Astrocyte (in vitro differentiated cells and primary cell): ENCODE measurements at regions not wholly inside any gene's neighbourhood (a gene's known extent, or its start where the extent isn't known, plus 50 kb on each side); places are given as distances from the start of the nearest gene placed in this dataset.
"Not testable (repeated sequence)": the region's sequence is repeated elsewhere in the genome, so short reads cannot be mapped to it uniquely, and the experiment has no call there.

Experiments used
- DNase-seq: peaks from one replicate; pipeline ENCODE4 v3.0.0-alpha.2; 2010; ENCODE audit warnings: low read depth
- FAIRE-seq: peaks from 2 replicates; lab custom pipeline; 2011; peaks lifted over from hg19 to GRCh38; lab: Jason Lieb, UNC
- H2AFZ ChIP-seq: 2 replicates; pipeline ENCODE4 v1.6.0; 2012; ENCODE audit warnings: low read depth, low read length, inconsistent platforms
- H3K27ac ChIP-seq: 2 replicates; pipeline ENCODE4 v1.5.1; 2011; ENCODE audit warnings: low read depth, low read length, inconsistent platforms
- H3K27me3 ChIP-seq: 2 replicates; pipeline ENCODE4 v1.6.0; 2011; ENCODE audit warnings: low read length, inconsistent platforms; ENCODE audit not compliant: insufficient read depth
- H3K36me3 ChIP-seq: 2 replicates; pipeline ENCODE4 v1.5.1; 2011; ENCODE audit warnings: low read length, inconsistent platforms; ENCODE audit not compliant: insufficient read depth
- H3K4me1 ChIP-seq: 2 replicates; pipeline ENCODE4 v1.5.1; 2011; ENCODE audit warnings: low read length, inconsistent platforms; ENCODE audit not compliant: insufficient read depth
- H3K4me2 ChIP-seq: 2 replicates; pipeline ENCODE4 v1.6.0; 2012; ENCODE audit warnings: low read length, inconsistent platforms
- H3K4me3 ChIP-seq: 2 replicates; pipeline ENCODE4 v1.5.1; 2011; ENCODE audit warnings: low read depth, mild to moderate bottlenecking, low read length, inconsistent platforms; ENCODE audit not compliant: insufficient read depth
- H3K79me2 ChIP-seq: 2 replicates; pipeline ENCODE4 v1.6.0; 2012; ENCODE audit warnings: mild to moderate bottlenecking, low read length, inconsistent platforms; ENCODE audit not compliant: insufficient read depth
- H3K9ac ChIP-seq: 2 replicates; pipeline ENCODE4 v1.6.0; 2012; ENCODE audit warnings: mild to moderate bottlenecking, low read length, inconsistent platforms
- H3K9me3 ChIP-seq: 2 replicates; pipeline ENCODE4 v1.5.1; 2012; ENCODE audit warnings: low read depth, mild to moderate bottlenecking, low read length, inconsistent platforms; ENCODE audit not compliant: insufficient read depth
- H4K20me1 ChIP-seq: 2 replicates; pipeline ENCODE4 v1.6.0; 2012; ENCODE audit warnings: low read length, inconsistent platforms; ENCODE audit not compliant: insufficient read depth
- H3K27ac Mint-ChIP-seq: one replicate; pipeline ENCODE4 v1.8.0; 2021; ENCODE audit warnings: mild to moderate bottlenecking, mixed read lengths; ENCODE audit not compliant: unreplicated experiment
- H3K27me3 Mint-ChIP-seq: one replicate; pipeline ENCODE4 v1.8.0; 2021; ENCODE audit warnings: low read depth, mixed read lengths; ENCODE audit not compliant: unreplicated experiment
- H3K36me3 Mint-ChIP-seq: one replicate; pipeline ENCODE4 v1.8.0; 2021; ENCODE audit warnings: low read depth, mixed read lengths; ENCODE audit not compliant: unreplicated experiment
- H3K4me1 Mint-ChIP-seq: one replicate; pipeline ENCODE4 v1.8.0; 2021; ENCODE audit warnings: low read depth, mixed read lengths; ENCODE audit not compliant: unreplicated experiment
- H3K4me3 Mint-ChIP-seq: one replicate; pipeline ENCODE4 v1.8.0; 2021; ENCODE audit warnings: mild to moderate bottlenecking, moderate library complexity, mixed read lengths; ENCODE audit not compliant: unreplicated experiment
- H3K9me3 Mint-ChIP-seq: one replicate; pipeline ENCODE4 v1.8.0; 2021; ENCODE audit warnings: mild to moderate bottlenecking, mixed read lengths; ENCODE audit not compliant: unreplicated experiment
- CTCF ChIP-seq: IDR thresholded peaks from 2 replicates; pipeline ENCODE4 v1.5.1; 2011; ENCODE audit warnings: low read depth, mild to moderate bottlenecking, inconsistent platforms, low read length, moderate library complexity; ENCODE audit not compliant: insufficient read depth
- EZH2 ChIP-seq: IDR thresholded peaks from 2 replicates; pipeline ENCODE4 v1.6.1; 2012; ENCODE audit warnings: mild to moderate bottlenecking, low read length, inconsistent platforms; ENCODE audit not compliant: insufficient read depth

- Histone ChIP-seq H2AFZ (no peak overlapping the region), H3K79me2 (no peaks in the 10 kb centered on the region), H3K27ac (no peak overlapping the region), H3K4me2 (no peak overlapping the region), H3K4me1 (no peaks in the 10 kb centered on the region), H3K36me3 (no peaks in the 10 kb centered on the region), H4K20me1 (no peaks in the 10 kb centered on the region), H3K9me3 (peaks cover 4% of the 10 kb centered on the region), H3K9ac (no peak overlapping the region), H3K27me3 (no peaks in the 10 kb centered on the region), H3K4me3 (no peak overlapping the region)
- peaks cover 37% of the 10 kb centered on the region for H3K9me3 Mint-ChIP-seq
- H3K27ac Mint-ChIP-seq: no peak overlapping the region
- DNase-seq: no peak
- no peak overlapping the region for H3K4me3 Mint-ChIP-seq
- H3K4me1 Mint-ChIP-seq: no peaks in the 10 kb centered on the region
- peaks cover 11% of the 10 kb centered on the region for H3K36me3 Mint-ChIP-seq
- FAIRE-seq: no peak
- no peaks in the 10 kb centered on the region for H3K27me3 Mint-ChIP-seq
- TF ChIP-seq EZH2 (no peak), CTCF (no peak)
These were observed 114.4 kb downstream of the ENC1 start for GRCh38 chr5:74526111-74526510.

DNA sequence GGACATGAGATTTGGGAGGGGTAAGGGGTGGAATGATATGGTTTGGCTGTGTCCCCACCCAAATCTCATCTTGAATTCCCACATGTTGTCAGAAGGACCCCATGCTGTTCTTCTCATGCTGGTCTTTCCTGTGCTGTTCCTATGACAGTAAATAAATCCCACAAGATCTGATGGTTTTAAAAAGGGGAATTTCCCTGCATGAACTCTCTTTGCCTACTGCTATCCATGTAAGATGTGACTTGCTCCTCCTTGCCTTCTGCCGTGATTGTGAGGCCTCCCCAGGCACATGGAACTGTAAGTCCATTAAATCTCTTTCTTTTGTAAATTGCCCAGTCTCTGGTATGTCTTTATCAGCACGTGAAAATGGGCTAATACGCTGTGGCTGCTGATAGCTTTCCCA is 115.8 kb downstream of the ENC1 start:
- H3K36me3 ChIP-seq, H3K27ac ChIP-seq, H3K4me3 Mint-ChIP-seq, H4K20me1 ChIP-seq, H3K4me1 ChIP-seq, H3K4me3 ChIP-seq, H3K27me3 Mint-ChIP-seq, FAIRE-seq, DNase-seq, H3K9ac ChIP-seq, H3K27me3 ChIP-seq, H3K4me2 ChIP-seq, H2AFZ ChIP-seq, H3K79me2 ChIP-seq, H3K4me1 Mint-ChIP-seq, H3K27ac Mint-ChIP-seq, H3K9me3 ChIP-seq: not testable (repeated sequence)
- H3K9me3 Mint-ChIP-seq: peaks cover 37% of the 10 kb centered on the region
- peaks cover 11% of the 10 kb centered on the region for H3K36me3 Mint-ChIP-seq

DNA sequence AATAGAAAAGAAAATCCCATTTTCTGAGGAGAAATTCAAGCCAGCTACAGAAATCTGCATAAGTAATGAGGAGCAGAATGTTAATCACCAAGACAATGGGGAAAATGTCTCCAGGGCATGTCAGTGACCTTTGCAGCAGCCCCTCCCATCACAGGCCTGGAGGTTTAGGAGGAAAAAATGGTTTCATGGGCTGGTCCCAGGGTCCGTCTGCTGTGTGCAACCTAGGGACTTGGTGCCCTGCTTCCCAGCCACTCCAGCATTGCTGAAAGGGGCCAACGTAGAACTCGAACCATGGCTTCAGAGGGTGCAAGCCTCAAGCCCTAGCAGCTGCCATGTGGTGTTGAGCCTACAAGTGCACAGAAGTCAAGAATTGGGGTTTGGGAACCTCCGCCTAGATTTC is 116.8 kb downstream of the ENC1 start:
- not testable (repeated sequence) for H3K4me3 Mint-ChIP-seq, H3K4me1 Mint-ChIP-seq, H2AFZ ChIP-seq, H4K20me1 ChIP-seq, H3K27ac Mint-ChIP-seq, H3K9ac ChIP-seq, H3K36me3 ChIP-seq, H3K9me3 ChIP-seq, H3K27ac ChIP-seq, H3K4me1 ChIP-seq, H3K27me3 ChIP-seq, H3K4me2 ChIP-seq, DNase-seq, H3K4me3 ChIP-seq, FAIRE-seq, H3K27me3 Mint-ChIP-seq, H3K79me2 ChIP-seq
- Mint-ChIP-seq H3K36me3 (peaks cover 11% of the 10 kb centered on the region), H3K9me3 (peaks cover 36% of the 10 kb centered on the region)

GRCh38 chr5:74522838-74523237 is 117.7 kb downstream of the ENC1 start:
- H4K20me1 ChIP-seq, H3K27me3 ChIP-seq, H3K4me3 Mint-ChIP-seq, H3K4me2 ChIP-seq, H3K27ac ChIP-seq, H3K79me2 ChIP-seq, H3K4me1 Mint-ChIP-seq, FAIRE-seq, H3K27ac Mint-ChIP-seq, DNase-seq, H3K9me3 ChIP-seq, H2AFZ ChIP-seq, H3K36me3 ChIP-seq, H3K27me3 Mint-ChIP-seq, H3K9ac ChIP-seq, H3K4me3 ChIP-seq: not testable (repeated sequence)
- Mint-ChIP-seq H3K9me3 (peaks cover 30% of the 10 kb centered on the region), H3K36me3 (peaks cover 11% of the 10 kb centered on the region)
- H3K4me1 ChIP-seq: peaks cover 11% of the 10 kb centered on the region
